Right lung (tissue), 2 donors: ENCODE measurements at regions not wholly inside any gene's neighbourhood (a gene's known extent, or its start where the extent isn't known, plus 50 kb on each side); places are given as distances from the start of the nearest gene placed in this dataset.
"Not testable (repeated sequence)": the region's sequence is repeated elsewhere in the genome, so short reads cannot be mapped to it uniquely, and the experiment has no call there.

Experiments
- DNase-seq, 2 donors: peaks; one replicate each; pipeline ENCODE4 v3.0.0-alpha.2; 2013

DNA sequence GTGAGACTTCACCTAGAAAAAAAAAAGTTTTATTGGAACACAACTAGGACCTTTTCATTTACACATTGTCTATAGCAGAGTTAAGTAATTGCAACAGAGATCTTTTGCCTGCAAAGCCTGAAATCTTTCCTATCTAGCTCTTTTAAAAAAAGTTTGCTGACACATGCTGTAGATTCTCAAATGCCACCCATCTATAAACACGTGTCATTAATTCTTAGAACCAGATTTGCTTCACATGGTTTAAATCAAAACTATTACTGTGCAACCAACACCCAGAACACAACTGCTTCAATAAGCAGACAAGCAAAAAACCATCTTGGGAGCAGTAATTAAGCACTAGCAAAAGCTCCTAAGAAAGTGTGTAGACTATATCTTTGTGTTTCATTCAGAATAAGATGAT, 55.0 kb downstream of the OXSM start:
- DNase-seq: no peak

DNA sequence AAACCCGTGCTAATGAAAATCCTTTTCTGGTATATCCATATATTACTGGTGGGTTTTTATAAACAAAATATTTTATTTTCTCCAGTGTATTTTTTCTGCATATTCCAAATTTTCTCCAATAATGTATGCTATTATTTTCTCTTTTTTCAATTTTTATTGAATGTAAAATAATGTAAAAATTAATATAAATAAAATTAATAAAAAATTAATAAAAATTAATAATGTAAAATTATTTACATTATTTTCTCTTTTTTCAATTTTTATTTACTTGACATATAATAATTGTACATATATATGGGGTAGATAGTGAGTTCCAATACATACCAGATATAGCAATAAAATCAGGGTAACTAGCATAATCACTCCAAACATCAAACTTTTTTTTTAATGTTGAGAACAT, 56.4 kb downstream of the OXSM start:
- no peak for DNase-seq

DNA sequence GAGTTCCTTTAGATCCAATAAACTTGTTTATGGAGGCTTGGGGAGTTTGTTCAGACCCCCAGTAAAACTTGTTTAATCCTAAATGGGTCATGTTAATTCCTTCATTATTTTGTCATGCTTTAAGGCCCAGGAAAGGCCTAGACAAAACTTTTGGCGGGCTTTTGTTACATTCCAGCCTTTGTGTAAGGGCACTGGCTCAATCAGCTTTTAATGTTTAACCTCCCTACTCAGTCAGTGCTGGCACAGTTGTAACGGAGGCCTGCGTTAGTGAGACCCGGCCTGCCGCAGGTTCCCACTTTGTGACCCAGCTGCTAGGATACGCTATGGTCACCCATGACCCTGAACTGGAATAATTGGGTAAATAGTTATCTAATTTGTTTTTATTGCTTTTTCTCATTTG, 59.2 kb downstream of the OXSM start:
- no peak for DNase-seq

DNA sequence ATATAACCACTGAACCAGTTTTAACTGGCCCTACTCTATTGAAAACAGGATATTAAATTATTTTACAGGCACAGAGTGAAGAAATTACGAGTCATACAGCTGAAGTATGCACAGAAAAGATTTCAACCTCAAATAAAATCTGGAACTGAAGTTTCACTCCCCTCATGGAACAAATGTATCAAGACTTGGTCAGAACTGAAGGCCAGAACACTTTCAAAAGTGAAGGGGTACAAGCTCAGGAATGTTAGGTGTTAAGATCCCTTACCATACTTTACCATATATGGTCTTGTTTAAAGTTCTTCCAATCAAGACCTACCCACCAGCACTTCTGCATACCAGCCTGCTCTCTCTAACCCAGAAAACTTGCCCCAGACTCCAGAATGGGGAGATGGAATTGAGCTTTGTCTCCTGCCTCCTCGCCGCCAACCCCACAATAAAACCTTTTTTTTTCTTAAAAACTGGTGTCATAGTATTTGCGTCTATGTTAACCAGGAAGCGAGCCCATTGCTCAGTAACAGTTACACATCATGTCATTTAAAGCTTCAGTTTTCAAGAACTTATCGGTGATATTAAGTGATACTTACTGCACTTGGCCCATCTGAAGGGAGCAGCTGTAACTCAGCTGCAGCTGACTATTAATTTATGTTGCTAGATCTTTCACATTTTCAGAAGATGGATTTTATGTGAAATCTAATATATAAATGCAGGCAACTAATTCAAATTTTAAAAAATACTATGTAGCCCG, 59.9 kb downstream of the OXSM start:
- no peak for DNase-seq

DNA sequence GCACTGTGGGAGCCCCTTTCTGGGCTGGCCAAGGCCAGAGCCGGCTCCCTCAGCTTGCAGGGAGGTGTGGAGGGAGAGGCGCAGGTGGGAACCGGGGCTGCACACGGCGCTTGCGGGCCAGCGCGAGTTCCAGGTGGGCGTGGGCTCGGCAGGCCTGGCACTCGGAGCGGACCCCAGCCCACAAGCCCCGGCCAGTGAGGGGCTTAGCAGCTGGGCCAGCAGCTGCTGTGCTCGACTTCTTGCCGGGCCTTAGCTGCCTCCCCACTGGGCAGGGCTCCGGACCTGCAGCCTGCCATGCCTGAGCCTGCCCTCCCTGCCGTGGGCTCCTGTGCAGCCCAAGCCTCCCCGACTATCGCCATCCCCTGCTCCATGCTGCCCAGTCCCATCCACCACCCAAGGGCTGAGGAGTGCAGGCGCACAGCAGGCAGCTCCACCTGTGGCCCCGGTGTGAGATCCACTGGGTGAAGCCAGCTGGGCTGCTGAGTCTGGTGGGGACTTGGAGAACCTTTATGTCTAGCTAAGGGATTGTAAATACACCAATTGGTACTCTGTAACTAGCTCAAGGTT, 61.9 kb downstream of the OXSM start:
- not testable (repeated sequence) for DNase-seq

DNA sequence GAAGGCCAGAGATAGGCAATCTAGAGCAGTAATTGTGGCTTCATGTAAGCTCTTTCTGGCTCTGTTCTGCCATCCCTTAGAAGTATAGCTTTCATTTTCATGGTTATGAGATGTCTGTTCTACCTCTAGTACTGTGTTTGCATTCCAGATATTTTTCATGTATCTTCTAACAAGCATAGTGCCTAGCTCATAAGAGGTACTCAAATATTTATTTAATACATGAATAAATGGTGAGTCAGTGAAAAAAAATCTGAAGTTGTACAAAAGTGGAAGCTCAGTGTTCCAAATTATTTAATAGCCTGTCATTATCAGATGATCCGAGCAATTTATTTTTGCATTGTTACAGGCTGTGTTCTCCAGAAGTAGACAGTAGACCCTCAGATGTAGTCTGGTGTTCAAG, 64.3 kb downstream of the OXSM start:
- no peak for DNase-seq

DNA sequence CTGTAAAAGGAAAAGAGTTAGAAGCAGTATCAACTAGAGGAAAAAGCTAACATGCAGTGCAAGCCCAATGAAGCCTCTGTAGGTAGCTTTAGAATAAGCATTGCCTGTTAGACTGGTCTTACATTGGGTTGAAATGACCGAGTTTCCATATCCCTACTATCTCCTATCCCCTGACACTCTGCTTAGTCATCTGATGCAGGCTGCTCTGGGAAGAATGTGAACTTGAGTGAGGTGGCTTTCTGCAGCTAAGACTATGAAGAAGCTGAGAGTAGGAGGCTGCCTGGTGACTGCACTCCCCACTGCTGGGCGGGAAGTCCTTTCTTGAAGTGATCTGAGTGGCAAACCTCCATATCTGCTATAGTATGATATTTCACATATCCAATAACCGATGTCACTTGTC, 64.7 kb downstream of the OXSM start:
- DNase-seq: no peak

DNA sequence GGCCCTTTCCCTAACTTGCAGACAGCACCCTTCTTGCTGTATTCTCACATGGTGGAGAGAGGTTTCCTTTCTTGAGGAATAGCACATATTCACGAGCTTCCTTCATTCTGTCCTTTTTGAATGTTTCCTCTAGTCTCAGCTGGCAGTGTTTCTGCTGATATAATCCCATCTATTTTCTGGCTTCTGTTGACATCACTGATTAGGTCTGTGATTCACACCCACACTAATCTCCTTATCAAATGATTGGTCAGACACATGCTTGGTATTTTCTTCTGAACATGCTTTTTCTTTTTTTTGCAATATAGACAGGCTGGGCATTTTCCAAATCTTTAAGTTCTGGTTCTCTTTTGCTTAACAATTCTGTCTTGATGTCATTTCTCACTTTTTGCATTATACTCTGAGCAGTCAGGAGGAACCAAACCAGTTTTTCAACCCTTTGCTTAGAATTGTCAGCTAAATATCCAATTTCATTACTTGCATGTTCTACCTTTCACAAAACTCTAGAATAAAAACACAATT, 65.4 kb downstream of the OXSM start:
- no peak for DNase-seq

DNA sequence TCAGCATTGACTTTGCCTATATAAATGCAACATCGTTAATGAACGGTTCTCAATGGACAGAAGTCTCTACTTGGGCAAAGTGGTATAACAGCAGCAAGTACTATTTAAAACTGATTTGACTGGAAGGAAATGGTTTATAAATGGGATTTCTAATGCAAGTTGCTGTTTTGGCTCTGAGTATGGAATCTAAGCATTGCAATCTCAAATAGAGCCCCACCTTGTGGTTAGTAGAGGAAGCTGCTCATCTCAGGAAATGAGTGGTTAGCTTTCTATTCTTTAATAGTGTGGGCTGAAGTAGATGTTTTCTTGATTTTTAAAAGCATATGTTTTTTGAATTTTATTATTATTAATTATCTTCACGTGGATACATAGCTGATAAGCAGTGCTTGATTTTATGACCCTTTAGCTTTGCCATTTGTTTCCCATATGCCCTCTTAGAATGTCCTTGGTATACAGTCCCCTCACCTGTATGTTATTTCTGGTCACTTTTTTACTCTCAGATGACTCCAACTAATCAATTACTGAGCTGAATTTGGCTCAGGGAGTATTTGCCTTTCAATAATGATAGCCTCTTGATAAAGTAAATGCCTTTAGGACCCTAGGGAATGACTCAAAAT, 67.1 kb downstream of the OXSM start:
- no peak for DNase-seq

DNA sequence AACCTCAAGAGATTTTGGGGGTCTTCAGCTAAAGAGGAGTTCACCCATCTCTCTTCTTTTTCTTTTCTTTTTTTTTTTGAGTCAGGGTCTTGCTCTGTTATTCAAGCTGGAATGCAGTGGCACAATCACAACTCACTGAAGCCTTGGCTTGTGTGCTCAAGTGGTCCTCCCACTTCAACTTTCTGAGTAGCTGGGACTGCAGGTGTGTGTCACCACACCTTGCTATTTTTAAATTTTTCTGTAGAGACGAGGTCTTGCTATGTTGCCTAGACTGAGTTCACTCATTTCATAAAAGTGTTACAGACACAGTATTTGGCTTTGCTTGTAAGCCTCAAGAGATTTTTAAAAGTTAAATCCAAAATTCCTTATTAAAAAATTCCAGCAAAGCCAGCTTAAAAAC, 71.7 kb downstream of the OXSM start:
- no peak for DNase-seq

DNA sequence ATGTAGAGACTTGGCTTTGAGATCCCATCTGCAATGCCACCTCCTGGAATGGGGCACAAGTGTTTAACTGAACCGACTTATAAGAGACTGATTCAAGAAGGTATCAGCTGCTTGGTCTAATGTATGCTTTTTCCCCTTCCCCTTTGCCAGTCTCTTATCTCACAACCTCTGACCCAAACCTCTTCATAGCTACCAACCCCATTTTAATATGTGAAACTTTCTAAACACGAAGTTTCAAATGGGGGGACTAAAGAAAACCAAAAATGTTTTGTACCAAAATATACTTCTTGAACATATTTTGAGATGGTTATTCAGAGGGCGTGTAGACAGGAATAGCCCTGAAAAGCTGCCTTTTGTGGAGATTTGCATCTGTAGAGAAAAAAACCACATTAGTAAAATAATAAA, 73.1 kb downstream of the OXSM start:
- DNase-seq: no peak

DNA sequence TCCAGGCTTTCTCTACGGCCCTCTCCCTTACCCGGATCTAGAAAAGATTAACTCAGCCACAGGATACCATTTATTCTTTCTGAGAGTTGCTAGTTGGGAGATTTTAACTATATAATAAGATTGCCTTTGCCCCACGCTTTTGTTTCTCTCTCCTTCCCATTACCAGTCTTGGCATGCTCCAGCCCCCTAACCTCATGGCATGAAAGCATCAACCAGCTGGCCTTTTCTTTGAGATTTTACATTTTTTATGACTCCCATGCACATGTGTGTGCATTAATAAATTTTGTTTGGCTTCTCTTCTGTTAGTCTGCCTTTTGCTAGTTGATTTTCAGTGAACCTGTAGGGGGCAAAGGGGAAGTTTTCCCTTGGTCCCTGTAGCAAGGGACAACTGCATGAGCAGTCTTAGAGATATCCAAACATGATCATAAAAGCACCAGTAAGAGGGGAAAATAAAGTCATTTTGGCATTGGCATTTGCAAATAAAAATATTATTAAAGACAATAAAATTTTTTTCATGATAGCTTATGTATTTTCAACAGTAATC, 73.6 kb downstream of the OXSM start:
- no peak for DNase-seq

DNA sequence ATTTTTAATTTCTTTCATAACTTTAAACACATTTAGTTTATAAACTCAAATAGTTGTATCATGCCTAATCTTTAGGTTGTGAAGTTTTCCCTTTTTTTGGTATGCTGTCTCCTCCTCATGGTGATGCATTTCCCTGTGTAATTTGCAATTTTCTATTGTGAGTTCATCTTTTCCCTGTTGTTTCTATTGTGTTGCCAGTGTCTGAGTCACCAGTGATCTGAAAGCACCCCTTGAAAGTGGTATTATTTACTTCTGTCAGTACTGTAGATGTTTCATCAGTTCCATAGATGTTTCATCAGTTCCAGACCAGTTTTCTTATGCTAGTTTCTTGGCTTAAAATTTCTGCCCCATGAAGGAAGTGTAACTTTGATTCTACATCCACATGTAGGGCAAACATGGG, 80.6 kb downstream of the OXSM start:
- no peak for DNase-seq

DNA sequence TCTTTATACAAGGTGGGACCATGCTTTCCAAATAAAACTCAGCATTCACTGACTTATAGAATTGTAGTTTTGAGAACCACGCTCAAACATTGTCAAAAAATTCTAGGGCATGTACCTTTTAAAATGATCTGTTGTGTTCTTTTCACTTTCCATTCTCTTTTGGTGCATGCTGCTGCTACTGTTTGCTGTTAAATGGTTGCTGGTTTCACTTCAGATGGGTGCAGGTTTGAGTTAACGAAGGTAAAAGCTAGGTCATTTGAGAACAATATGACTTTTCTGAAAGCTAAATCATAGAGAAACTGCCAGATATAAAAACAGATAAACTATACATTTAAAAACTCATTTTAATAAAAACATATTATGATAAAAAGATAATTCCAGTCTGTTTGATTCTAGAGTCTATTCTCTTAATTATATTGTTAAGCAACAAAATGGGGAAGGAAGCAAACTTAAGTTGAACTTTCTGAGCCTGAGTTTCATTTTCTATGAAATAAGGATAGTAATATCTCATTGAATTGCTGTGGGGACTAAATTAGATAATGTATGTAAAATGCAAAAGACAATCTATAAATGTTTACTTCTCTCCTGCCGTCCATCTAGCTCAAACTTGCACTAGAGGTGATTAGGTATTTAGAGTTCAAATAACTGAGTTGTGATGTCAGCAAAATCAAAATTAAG, 82.4 kb downstream of the OXSM start:
- no peak for DNase-seq

DNA sequence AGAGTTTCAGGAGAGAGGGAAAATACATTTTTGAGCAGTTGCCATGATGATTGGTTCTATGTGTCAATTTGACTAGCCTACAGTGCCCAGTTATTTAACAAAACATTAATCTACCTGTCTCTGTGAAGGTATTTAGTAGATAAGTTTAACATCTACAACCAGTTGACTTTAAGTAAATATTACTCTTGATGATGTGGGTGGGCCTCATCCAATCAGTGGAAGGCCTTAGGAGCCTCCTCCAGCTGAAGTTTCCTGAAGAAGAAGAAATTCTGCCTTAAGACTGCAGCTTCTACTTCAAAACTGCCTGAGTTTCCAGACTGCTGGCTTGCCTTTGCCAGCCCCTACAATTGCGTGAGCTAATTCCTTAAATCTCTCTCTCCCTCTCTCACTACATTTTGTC, 93.6 kb downstream of the OXSM start:
- no peak for DNase-seq

DNA sequence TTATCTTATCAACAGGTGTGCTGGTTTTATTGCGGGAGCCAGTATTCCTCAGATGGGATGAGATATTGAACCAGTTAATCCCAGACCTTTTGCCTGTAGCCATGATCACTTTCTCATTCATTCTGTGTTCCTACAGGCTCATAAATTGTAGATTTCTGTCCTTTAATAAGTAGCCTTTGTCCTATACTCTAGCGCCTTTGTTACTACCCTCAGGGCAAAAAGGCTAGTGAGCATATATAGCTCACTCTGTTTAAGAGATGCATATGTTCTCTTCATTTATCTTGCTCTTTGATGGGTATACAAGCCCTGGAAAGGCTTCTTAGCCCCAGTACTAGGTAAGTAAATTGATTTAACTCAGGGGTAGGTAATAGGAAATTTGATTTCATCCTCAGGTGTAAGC, 95.1 kb downstream of the OXSM start:
- no peak for DNase-seq

DNA sequence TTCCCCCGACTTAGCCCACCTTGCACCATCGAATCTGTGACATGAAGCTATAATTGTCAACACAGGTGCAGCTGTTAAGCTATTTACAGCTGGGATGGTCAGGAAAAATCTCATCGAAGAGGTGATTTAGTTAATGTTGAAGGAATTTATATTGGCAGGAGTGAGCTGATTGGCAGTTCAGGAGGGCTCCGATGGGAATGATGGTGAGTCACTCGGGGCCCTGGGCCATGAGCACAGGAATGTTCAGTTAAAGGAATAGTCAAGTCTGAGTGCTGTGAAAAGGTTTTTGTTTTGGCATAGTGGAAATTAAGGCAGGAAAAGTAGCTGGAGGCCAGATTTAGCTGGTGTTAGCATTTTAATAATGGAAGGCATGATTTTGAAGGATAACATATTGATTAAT, 95.7 kb downstream of the OXSM start:
- DNase-seq: no peak

DNA sequence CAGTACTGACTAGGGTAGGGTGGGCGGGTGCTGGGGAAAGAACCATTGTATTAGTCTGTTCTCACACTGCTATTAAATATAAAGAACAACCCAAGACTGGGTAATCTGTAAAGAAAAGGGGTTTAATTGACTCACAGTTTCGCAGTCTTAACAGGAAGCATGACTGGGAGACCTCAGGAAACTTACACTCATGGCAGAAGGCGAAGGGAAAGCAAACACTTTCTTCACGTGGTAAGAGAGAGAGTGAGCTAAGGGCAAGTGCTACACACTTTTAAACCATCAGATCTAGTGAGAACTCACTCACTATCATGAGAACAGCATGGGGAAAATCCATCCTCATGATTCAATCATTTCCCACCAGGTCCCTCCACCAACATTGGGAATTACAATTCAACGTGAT, 98.0 kb downstream of the OXSM start:
- no peak for DNase-seq

DNA sequence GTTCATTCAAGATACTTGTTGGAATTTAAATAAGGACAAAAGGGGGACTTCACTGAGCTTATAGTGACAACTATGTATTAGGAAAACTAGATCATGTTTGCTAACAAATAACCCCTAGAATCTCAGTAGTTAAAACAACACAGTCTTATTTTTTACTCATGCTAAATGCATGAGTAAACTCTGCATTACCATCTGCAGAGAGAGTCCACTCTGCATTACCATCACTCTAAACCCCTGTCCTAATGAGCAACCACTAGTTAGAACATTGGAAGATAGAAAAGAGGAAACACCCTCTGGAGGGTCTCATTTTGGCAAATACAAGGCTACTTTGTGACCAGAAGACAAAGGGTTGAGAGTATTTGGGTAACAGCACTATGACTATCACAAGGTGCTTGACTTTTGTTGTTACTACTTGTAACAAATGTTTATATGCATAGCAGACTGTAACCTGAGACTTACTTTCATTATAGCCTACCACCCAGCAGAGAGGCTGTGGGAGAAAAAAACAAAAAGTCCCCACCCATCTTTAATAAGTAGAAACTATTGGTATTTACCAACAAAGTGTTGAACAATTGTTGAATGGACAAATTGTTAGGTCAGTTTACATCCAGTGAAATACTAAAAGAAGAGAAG, 99.1 kb downstream of the OXSM start:
- no peak for DNase-seq

DNA sequence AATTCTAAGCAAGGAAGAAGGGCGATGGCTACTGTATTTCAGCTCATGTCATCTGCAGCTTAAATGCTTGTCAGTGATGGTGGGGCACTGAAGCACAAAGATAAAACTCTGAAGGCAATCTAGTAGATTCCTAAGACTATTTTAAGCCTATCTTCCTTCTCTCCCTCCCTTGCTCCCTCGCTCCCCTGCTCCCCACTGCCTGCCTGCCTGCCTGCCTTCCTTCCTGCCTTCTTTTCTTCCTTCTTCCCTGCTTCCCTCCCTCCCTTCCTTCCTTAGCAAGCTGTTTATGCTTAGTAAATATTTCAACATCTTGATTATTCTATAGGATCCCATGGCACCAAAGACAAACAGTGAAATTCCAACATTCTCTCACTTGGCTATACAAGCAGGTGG, 99.6 kb downstream of the OXSM start:
- DNase-seq: no peak

DNA sequence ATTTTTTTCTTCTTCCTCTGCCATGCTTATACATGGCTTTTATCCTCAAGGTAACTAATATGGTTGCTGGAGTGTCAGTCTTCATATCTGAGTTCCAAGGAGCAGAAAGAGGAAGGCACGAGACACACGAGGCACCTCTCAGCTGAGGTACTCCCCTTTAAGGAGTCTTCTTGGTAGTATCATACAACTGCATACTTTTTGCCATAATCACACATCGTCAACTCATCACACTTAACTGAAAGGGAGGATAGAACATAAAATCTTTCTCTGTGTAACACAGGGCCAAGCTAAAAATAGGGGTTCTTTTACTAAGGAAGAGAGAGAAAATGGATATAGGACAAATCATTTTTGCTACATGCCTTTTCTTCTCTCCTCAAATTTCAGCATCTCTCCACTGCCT, 104.2 kb downstream of the OXSM start:
- DNase-seq: no peak

DNA sequence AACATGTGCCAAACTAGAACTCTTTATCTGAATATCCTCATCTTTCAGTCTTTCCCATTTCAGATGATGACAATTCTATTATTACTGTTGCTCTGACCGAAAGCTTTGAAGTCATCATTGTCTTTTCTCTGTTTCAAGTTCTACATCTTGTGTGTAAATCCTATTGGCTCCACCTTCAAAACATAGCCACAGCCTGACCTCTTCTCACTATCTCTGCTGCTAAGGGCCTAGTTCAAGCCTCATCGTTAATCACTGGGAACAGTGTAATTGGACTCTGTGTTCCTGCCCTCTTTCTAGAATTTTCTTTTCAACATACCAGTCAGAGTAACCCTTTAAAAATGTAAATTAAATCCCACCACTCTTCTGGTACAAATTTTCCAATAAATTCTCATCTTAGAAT, 105.1 kb downstream of the OXSM start:
- no peak for DNase-seq
